ENCODE measurements at regions not wholly inside any gene's neighbourhood (a gene's known extent, or its start where the extent isn't known, plus 50 kb on each side); places are given as distances from the start of the nearest gene placed in this dataset.
"Not testable (repeated sequence)": the region's sequence is repeated elsewhere in the genome, so short reads cannot be mapped to it uniquely, and the experiment has no call there.

DNA sequence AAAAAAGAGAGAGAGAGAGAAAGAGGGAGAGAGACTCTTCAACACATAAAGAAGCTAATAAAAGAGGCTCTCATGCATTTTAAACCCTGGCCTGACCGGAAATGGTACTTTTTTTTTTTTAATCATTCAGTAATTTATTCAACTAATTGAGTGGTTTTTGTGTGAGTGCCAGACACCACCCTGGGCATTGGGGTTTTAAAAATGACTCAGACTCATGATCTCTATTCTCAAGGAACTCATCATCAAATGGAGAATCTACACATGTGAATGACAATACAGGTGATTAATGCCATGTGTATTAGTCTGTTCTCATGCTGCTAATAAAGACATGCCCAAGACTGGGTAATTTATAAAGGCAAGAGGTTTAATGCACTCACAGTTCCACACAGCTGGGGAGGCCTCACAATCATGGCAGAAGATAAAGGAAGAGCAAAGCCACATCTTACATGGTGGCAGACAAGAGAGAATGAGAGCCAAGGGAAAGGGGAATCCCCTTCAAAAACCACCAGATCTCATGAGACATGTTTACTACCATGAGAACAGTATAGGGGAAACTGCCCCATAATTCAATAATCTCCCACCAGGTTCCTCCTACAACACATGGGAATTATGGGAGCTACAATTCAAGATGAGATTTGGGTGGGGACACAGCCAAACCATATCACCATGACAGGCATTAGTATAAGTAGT is 158.5 kb upstream of the AUTS2 start:
- no peak for DNase-seq (ENCODE audit: low spot score)

DNA sequence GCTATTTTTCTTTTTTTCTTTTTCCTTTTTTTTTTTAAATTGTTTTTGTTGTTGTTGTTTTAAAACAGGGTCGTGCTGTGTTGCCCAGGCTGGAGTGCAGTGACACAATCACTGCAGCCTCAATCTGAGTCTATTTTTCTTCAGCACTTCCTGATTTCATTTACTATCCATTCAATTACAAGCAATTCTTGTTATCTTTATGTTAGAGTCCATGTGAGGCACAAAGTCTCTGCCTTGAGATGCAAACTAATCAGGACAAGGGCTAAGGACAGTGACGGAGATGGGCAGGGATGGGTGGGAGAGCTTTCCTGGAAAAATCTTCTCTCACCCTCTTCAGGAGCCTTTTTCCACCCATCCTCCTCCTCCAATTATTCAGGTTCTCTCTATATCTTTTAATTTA is 157.3 kb upstream of the AUTS2 start:
- DNase-seq (ENCODE audit: low spot score), result no peak

DNA sequence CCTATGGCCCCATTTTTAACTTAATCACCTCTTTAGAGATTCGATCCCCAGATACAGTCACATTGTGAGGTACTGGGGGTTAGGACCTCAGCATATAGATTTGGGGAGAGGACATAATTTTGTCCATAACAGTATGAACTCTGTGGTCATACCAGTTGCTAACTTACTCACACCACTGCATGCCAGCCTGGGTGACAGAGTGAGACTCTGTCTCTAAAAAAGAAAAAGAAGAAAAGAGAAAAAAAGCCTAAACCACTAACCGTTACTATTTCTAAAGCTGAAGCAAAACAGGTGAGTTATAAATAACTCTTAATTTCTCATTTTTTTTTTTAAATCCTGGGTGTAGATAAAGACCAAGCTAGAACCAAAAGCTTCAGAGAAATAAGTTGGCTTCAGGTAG is 155.1 kb upstream of the AUTS2 start:
- DNase-seq (ENCODE audit: low spot score), result no peak

DNA sequence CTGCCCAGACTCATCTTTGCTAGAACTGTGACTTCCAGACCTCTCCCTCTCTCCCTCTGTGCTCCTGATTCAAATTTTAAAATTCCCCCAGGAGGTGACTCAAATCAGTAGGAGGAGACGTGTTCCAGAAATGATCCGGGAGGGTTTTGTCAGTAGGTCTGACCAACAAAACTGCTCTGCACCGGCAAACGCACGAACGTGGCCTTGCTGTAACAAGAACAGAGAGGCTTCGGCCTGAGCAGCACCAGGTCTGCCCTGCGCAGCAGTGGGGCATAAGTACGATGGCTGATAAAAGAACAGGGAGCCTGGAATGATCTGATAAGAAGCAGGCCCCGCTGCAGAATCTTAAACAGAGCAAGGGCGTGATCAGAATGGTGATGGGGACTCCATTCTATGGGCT is 152.7 kb upstream of the AUTS2 start:
- no peak for DNase-seq (ENCODE audit: low spot score)

DNA sequence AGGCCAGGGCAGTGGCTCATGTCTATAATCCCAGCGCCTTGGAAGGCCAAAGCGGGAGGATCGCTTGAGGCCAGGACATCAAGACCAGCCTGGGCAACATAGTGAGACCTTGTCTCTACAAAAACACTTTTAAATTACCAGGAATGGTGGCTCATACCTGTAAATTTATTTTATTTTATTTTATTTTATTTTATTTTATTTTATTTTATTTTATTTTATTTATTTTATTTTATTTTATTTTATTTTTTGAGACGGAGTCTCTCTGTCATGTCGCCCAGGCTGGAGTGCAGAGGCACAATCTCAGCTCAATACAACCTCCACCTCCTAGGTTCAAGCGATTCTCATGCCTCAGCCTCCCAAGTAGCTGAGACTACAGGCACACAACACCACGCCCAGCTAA is 152.1 kb upstream of the AUTS2 start:
- not testable (repeated sequence) for DNase-seq (ENCODE audit: low spot score)

DNA sequence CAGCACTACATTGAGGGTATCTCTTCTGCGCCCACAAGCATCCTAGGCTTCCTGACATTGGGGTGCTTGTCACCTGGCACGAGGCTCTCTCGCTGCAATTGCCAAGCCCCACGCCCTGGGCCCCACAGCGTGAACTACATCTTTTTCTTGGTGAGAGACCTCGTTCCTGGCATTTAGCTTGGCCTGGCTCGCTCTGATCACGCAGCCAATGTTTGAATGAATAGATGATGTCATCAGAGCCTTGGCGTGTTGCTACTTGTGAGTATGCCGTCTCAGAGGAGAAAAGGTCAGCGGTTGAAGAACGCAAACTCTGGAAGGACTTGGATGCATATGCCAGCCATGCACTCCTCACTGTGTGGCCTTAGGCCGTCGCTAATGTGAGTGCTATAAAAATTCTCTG is 150.2 kb upstream of the AUTS2 start:
- no peak for DNase-seq (ENCODE audit: low spot score)

DNA sequence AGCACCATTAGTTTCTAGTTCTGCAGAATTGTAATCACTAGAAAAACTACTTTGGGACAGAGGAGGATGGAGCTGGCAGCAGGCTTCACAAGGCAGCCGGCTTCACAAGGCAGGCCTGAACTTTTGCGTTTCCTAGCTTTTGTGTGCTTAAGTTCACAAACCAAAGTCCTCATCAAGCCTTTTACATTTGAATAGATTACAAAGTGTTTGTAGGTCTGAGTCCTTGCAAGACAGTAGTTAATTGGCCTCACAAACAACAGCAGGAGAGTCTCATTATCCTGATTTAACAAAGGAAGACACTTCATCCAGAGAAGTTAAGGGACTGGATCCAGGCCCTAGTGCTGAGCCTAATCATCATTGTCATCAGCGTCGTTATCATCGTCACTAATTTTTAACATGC is 147.8 kb upstream of the AUTS2 start:
- no peak for DNase-seq (ENCODE audit: low spot score)

DNA sequence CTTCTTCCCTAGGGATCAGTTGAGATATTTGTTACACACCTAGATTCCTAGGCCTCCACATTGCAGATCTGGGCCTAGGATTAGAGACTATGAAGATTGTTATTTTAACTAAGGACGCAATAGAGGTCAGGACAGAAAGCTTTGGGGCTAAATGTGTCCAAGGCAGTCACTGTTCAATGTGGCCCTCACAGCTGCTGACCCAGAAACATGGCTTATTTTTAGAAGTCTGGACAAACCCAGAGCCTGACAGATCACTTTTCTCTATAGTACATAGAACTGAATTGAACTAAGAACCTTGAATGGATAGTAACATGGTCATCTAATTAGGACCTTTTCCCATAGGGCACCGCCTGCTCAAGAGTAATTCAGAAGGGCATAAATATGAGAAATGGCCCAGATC is 146.6 kb upstream of the AUTS2 start:
- DNase-seq (ENCODE audit: low spot score), result no peak

DNA sequence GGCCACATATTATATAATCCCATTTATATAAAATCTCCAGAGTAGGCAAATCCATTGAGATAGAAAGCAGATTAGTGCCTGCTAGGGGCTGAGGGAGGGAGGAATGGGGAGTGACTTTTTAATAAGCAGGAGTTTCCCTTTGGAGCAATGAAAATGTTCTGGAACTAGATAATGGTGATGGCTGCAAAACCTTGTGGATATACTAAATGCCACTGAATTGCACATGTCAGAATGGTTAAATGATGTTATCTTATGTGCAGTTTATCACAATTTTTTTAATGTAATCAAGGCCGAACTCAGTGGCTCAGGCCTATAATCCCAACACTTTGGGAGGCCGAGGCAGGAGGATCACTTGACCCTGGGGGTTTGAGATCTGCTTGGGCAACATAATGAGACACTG is 145.5 kb upstream of the AUTS2 start:
- no peak for DNase-seq (ENCODE audit: low spot score)

DNA sequence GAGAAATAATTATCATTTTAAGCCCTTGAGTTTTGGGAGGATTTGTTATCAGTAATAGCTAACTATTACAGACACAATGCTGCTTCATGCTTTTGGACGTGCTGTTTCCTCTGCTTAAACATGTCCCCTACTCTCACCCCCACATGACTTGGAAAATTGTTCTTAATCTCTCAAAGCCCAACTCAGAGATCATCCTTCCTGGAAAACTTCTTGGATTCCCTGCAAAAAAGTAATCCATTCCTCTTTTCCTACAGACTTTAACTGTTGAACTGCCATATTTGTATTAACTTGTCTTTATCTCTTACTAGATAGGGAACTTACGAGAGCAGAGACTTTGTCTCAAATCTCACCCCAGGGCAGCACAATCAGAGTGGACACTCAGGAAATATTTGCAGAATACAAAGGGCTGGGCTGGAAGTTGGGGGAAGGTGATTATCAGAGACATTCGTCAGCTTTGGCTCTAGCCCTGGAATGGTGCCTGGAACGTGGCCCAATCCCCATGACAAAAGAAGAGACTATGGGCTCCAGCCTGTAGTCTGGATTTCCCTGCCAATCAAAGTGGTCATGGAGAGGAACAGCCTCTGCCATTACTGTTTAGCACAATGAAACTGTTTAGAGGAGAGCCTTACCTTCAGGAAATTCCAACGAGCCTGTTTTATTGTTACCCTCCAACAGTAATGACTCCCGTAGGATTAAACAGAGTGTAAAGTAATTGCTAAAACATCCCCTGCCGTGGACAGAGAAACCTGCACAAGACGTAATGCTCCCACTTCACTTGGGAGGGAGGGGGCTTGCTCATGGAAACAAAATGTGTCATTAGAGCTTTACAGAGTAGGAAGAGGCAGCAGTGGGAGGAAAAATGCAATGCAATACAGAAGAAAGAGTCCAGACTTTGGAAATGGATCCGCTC is 140.4 kb upstream of the AUTS2 start:
- no peak for DNase-seq (ENCODE audit: low spot score)

DNA sequence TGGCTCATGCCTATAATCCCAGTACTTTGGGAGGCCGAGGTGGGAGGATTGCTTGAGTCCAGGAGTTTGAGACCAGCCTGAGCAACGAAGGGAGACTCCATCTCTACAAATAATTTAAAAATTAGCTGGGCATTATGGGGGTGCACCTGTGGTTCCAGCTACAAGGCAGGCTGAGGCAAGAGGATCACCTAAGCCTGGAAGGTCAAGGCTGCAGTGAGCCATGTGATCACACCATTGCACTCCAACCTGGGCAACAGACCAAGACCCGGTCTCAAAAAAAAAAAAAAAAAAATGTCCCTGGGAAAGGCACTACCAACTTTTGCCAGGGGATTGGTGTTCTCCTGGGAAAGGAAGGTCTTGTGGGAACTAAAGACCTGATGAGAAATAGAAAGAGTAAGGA is 134.2 kb upstream of the AUTS2 start:
- no peak for DNase-seq (ENCODE audit: low spot score)

DNA sequence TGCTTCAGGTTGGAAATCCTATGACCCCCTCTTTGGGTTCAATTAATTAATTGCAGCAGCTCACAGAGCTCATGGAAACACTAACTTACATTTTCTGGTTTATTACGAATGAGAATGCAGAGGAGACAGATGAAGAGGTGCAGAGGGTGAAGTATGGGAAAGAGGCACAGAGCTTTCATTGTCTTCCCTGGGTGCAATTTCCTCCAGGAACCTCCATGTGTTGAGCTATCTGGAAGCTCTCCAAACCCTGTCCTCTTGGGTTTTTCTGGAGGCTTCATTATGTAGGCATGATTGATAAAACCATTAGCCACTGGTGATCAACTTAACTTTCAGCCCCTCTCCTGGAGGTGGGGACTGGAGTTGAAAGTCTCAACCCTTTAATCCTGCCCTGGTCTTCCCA is 133.0 kb upstream of the AUTS2 start:
- no peak for DNase-seq (ENCODE audit: low spot score)

DNA sequence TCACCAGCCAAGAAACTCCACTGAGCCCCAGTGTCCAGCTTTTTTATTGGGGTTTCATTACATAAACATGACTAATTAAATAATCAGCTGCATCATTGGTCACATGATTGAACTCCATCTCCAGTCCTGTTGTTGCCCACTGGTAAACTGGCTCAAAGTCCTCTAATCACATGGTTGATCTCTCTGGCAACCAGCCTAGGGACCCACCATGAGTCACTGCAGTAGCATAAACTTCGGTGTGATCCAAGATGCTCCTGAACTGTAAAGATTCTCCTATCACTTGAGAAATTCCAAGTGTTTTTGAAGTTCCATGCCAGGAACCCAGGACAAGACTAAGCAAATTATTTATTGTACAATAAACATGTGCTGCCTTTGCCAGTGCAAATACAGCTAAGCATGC is 130.4 kb upstream of the AUTS2 start:
- no peak for DNase-seq (ENCODE audit: low spot score)

DNA sequence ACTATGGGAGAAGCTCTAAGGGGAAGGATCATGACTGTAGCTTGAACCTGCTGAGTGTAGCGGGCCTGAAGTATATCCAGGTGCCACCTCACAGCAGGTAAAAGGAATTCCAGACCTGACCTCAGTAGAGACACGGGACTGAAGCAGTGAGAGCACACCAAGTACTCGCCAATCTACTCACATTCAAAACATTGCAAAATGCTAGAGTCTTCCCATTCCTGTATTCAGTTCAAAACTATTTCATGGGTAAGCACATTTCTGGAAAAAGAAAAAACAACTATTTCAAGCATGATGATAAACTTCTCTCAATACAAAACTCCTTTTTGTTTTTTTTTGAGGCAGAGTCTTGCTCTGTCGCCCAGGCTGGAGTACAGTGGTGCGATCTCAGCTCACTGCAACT is 121.9 kb upstream of the AUTS2 start:
- DNase-seq (ENCODE audit: low spot score), result no peak

DNA sequence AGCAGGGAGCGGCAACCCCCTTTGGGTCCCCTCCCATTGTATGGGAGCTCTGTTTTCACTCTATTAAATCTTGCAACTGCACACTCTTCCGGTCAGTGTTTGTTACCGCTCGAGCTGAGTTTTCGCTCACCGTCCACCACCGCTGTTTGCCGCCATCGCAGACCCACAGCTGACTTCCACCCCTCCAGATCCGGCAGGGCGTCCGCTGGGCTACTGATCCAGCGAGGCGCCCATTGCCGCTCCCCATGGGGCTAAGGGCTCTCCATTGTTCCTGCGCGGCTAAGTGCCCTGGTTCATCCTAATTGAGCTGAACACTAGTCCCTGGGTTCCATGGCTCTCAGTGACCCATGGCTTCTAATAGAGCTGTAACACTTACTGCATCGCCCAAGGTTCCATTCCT is 115.6 kb upstream of the AUTS2 start:
- DNase-seq (ENCODE audit: low spot score), result no peak

DNA sequence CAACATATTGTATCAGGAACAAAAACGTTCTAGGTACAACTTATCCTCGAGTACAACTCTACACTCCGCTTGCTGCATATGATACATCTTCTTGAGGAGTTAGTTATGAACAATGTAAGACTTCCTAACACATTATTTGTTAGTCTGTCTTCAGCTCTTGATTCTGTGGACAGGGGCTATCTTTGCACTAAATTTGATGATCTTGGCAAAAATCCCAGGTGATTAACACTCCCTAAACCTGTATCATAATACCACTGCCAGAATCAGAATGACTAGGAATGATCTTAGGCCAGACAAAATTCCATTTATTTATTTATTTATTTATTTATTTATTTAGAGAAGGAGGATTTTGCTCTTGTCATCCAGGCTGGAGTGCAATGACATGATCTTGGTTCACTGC is 108.7 kb upstream of the AUTS2 start:
- no peak for DNase-seq (ENCODE audit: low spot score)

DNA sequence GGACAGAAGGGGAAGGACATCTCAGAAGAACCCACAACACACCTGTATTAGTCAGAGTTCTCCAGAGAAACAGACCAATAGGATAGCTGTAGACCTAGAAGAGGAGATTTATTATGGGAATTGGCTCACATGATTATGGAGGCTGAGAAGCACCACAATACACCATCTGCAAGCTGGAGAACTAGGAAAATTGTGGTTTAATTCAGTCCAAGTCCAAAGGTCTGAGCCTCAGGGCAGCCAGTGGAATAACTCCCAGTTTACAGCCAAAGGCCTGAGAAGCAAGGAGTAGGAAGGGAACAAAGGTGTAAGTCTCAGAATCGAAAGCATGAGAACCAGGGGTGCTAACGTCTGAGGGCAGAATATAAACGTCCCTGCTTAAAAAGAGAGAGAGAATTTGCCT is 99.6 kb upstream of the AUTS2 start:
- DNase-seq (ENCODE audit: low spot score), result no peak

DNA sequence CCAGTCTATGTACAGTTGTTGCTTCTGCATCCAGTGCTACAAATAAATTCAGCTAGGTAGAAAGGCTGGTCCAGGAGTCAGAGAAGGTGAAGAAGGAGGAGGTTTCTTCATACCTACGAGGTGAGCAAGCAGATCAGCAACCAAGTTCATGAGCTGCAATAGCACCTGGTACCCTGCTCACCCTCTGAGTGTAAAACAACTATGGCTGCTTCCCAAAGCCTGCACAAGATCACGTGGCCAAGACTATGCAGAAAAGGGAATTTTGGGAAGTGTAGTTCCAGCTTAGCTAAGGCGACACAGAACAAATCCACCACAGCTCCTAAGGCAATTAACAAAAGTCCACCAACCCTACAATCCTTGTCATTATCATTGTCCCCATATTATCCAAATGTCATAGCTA is 95.9 kb upstream of the AUTS2 start:
- DNase-seq (ENCODE audit: low spot score), result no peak

DNA sequence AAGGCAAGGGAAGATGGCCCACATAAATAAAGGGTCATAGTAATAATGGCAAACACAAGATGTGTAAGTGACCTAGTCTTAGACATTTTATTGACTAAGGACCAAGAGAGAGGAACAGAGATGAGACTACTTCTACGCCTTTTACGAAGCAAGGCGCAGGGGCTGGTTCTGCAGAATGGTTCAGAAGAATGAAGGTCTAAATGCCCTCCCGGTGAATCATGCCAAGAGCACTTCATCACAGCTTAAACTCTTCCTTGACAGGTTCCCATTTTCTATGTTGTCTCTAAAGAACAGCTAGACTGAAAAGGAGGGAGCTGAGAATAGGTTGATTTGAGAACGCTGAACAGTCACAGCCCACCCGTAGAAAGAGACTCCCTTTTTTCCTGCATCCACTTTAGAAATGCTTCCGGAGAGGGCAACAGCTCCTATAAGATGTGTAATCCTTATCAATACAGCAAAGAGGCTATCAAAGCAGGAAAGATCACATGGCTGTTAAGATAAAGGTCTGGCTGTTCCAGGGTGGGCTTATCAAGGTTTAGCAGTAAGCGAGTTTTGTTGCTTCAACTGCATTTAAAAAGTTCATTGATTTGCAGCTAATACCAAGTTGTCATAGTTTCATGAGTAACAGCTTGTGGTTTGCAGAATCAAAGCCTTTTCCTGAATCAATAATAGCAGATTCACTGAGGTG is 93.4 kb upstream of the AUTS2 start:
- DNase-seq (ENCODE audit: low spot score), result no peak

DNA sequence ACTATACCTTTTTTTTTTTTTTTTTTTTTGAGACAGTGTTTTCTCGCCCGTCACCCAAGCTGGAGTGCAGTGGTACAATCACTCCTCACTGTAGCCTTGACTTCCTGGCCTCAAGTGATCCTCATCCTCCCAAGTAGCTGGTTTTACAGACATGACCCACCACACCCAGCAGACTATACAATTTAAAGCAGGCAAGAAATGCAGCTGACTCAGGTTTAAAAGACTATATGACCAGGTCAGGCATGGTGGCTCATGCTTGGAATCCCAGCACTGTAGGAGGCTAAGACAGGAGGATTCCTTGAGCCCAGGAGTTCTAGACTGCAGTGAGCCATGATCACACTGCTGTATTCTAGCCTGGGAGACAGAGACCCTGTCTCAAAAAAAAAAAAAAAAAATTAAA is 89.5 kb upstream of the AUTS2 start:
- DNase-seq (ENCODE audit: low spot score), result no peak

DNA sequence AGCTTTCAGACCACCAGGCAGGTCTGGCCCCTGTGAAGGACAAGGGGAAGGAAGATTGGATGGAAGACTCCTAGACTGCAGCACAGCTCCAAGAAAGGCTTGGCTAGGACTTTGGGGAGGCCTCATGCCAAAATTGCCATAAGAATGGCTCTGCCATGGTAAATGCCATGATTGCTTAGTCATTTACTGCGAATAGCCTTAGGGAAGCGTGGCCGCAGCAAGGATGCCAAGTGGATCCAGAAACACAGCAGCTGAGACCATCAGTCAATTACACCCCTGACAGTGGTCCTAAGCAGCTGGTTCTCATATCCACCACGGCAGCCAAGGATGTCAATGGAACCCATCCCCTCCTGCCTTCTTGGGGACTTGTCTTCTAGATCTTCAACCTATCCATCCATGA is 88.2 kb upstream of the AUTS2 start:
- DNase-seq (ENCODE audit: low spot score), result no peak

DNA sequence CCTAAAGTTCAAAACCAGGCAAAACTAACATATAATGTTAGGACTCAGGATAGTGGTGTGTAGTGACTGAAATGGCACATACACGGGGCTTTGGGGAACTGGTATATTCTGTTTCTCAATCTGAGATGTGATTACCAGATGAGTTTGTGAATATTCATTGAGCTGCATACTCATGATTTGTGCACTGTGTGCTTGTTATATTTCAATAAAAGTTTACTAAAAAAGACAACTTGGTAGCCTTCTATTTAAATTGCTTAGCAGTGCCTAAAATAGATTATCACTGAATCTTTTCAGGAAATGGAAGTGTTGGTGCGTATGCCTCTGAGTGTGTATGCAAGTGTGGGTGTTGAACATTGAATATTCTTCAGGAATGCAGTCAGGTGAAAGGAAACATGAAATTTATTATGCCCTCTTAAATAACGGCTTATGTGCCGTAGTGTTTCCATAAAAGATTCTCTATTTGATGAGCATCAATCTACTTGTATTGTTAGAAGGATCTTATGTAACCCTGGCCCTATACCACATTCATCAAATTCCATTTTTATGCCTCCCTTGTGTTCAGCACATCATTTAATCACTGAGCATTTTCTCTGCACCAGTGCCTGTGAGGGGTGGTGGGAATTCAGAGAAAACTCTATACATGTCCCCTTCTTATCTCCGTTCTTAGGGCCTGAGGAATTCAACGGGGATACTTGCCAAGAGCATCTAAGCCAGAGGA is 82.6 kb upstream of the AUTS2 start:
- no peak for DNase-seq (ENCODE audit: low spot score)
